ENCODE measurements at regions not wholly inside any gene's neighbourhood (a gene's known extent, or its start where the extent isn't known, plus 50 kb on each side); places are given as distances from the start of the nearest gene placed in this dataset.

DNA sequence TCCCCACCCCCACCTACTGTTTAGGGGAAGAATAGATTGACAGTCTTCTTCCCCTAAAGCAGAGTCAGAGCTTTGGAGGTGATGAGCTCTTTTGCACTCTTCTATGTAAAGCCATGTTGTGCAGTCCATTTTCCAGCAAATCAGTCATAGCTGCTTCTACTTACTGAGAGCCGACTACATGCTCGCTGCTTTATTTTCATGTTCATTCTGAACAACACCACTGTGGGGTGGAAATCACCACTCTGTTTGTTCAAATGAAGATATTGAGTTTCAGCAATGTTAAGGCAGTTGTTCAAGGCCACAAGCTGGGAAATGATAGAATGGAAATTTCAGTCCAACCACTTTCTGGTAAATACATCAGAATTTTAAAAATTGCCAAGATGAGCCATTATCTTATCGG is 88.3 kb downstream of the INSIG2 start:
- no peak for ATAC-seq

GRCh38 chr2:118171546-118171945 is 83.3 kb downstream of the INSIG2 start:
- ATAC-seq, result no peak

DNA sequence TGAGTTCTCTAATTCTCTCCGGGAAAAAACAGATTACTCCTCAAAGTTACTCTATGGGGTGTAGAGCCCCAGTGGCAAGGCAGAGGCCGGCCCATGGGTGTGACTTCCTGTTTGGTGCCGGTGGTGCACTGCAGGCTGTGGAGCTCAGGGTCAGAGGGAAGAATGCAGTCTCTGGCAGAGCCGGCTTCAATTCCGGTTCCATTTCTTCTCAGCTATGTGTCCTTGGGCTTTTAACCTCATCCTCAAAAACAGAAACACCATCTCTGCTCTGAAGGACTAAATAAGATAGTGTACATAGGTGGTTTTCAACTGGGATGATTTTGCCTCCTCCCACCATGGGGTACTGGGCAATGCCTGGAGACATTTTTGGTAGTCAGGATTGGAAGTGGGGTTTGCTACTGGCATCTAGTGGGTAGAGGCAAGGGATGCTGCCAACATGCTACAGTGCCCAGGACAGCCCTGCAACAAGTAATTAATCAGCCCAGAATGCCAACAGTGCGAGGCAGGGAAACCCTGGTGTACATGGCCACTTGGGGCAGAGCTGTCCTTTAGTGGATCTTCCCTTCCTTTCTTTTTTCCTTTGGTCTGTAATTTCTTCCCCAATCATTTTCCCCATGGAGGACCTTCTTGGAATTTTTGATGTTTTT is 81.2 kb downstream of the INSIG2 start:
- peak; percentile 48 to 70 for ATAC-seq

DNA sequence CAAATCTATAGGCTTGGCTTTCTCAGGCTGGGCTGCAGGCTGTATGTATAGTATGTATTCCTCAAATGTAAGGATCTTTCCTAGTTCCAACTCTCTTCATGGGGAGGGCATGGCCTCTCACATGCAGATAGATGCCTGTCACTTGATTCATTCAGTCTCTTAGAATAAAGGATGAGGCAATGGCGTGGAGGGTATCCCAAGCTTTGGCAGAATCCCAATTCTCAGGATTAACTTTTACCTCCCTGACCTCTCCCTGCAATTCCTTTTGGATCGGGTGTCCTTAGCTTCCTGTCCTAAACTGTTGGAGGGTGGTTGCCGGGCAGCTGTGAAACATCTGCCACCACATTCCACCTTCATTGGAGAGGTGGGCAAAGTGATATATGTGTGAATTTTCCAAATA is 80.3 kb downstream of the INSIG2 start:
- no peak for ATAC-seq

DNA sequence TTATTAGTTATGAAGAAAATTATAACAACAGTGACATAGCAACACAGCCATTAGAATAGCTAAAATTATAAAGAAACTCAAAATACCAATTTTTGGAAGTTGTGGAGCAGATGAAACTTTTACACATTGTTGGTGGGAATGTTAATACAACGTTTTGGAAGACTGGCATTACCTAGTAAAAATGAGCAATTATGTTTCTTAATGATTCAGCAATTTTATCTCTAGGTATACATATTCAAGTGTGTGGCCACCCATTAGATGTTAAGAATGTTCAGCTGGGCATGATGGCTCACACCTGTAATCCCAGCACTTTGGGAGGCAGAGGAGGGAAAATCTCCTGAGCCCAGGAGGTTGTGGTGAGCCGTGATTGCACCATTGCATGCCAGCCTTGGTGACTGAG is 78.8 kb downstream of the INSIG2 start:
- no peak for ATAC-seq

DNA sequence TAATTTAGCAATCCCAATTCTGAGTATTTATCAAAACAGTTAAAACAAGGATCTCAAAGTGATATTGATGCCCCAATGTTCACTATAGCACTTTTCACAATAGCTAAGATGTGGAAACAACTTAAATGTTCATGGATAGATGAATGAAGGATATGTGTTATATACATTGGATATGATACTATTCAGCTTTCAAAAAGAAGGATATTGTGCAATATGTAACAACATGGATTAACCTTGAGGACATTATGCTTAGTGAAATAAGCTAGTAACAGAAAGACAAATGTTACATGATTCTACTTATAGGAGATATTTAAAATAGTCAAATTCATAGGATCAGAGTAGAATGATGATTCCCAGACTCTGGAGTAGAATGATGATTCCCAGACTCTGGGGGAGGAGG is 78.0 kb downstream of the INSIG2 start:
- ATAC-seq, result no peak

- no peak for ATAC-seq
Observed at GRCh38 chr2:118165595-118165994, 77.3 kb downstream of the INSIG2 start.

Measured in activated CD4-positive, CD25-positive, alpha-beta regulatory T cell treated with anti-CD3 and anti-CD28 coated beads, Interleukin-2, amount 50 U/mL, for 24 hours (primary cell).